ENCODE measurements at regions not wholly inside any gene's neighbourhood (a gene's known extent, or its start where the extent isn't known, plus 50 kb on each side); places are given as distances from the start of the nearest gene placed in this dataset.

- intact Hi-C loops (cut with DNase I): no loop called here
- DNase-seq: no peak
Observed at GRCh38 chr16:18072161-18072560, 264.4 kb downstream of the NPIPA8 start.

GRCh38 chr16:18069683-18070082, 266.9 kb downstream of the NPIPA8 start:
- DNase-seq: no peak

DNA sequence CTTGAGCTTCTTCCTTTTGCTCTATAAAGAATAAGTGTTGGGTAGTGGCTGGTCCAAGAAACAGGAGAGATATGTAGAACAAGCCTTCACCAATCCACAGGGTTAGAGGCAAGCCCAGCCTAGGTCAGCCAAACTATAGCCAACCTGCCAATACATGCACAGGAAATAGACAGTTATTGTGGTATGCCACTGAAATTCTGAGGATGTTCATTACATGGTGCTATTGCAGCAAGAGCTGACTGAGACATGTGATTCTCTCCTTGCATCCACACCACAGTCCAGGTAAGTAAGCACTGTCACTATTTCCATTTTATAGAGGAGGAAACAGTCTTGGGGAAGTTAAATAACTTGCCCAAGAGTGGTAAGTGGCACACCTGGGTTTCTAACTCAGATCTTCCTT, 268.1 kb downstream of the NPIPA8 start:
- DNase-seq: no peak
- intact Hi-C loops (cut with DNase I): no loop called here

More at GRCh38 chr16:18069683-18070082, 266.9 kb downstream of the NPIPA8 start:
- intact Hi-C loops (cut with DNase I): no loop called here

- intact Hi-C loops (cut with DNase I): no loop called here
- DNase-seq: no peak
Observed at GRCh38 chr16:18062713-18063112, 273.8 kb downstream of the NPIPA8 start.

GRCh38 chr16:18060351-18060750, 276.2 kb downstream of the NPIPA8 start:
- intact Hi-C loops (cut with DNase I): no loop called here
- no peak for DNase-seq

GRCh38 chr16:18059577-18059976, 277.0 kb downstream of the NPIPA8 start:
- intact Hi-C loops (cut with DNase I): no loop called here
- no peak for DNase-seq

DNA sequence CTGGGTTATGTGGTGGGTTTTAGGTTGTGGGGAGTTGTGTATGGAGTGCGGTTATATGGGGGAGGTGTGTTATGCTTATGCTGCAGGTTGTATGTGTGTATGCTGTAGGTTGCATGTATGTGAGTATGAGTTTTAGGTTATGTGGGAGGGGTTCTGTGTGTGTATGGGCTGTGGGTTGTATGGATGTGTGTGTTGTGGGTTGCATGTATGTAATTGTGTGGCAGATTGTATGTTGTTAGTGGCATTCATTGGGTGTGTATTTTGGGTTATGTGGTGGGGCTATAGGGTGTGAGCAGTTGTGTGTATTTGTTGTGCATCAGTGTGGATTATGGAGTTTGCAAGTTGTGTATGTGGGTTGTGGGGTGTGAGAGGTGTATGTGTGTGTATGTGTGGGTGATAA, 277.4 kb downstream of the NPIPA8 start:
- intact Hi-C loops (cut with DNase I): no loop called here
- DNase-seq: no peak

- intact Hi-C loops (cut with DNase I): no loop called here
- DNase-seq: no peak
Observed at GRCh38 chr16:18055411-18055916, 281.1 kb downstream of the NPIPA8 start.

DNA sequence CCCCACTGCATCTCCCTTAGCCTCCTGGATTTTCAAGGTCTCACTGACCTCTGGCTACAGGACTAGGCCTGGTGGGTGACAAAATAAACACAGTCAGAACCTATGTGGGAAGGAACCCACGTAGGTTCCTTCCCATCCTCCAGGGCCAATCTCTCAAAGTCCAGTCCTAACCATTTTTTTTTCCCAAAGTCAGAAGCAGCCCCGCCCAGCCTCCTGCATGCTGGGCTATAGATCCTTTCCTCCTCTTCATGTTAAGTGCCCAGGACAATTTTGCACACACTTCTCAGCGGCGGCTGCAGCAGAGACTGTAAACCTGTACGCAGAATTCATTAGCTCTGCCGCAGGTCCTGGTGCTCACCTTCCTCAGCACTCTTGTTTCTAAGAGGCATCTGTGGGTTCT, 285.8 kb downstream of the NPIPA8 start:
- intact Hi-C loops (cut with DNase I): no loop called here
- no peak for DNase-seq

GRCh38 chr16:18050234-18050633, 286.3 kb downstream of the NPIPA8 start:
- intact Hi-C loops (cut with DNase I): no loop called here
- DNase-seq: no peak

GRCh38 chr16:18049547-18050133, 286.9 kb downstream of the NPIPA8 start:
- no peak for DNase-seq
- intact Hi-C loops (cut with DNase I): no loop called here

DNA sequence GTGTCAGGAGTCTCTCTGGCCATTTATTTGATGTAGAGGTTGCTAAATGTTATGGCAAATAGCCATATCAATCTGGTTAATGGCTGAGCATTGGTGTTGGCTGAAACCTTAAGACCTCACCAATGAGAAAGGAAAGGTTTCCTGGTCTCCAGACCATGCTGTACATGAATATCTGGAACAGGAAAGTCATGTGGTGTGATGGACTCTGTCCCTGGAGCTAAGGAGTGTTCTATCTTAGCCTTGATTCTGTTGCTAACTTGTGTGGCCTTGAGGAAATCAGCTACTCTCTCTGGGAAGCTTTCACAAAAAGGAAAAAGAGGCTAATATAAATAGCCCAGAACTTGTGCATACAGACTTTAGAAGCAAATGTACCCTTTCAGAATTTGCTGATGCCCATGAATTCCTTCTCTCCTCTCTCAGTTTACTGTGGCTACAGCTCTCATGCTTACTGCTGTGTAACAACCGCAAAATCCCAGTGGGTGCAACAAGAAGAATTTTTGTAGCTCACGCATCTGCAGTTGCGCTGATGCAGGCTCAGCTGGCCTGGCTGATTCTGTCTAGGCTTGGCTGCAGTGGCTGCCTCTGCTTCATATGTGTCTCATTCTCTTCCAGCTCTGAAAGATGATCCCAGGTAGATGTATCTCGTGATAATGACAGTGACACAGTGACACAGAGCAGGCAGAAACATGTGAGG, 287.5 kb downstream of the NPIPA8 start:
- DNase-seq: no peak
- intact Hi-C loops (cut with DNase I): no loop called here

GRCh38 chr16:18047761-18048160, 288.8 kb downstream of the NPIPA8 start:
- DNase-seq: no peak
- intact Hi-C loops (cut with DNase I): no loop called here

GRCh38 chr16:18045356-18045755, 291.2 kb downstream of the NPIPA8 start:
- intact Hi-C loops (cut with DNase I): no loop called here
- no peak for DNase-seq

DNA sequence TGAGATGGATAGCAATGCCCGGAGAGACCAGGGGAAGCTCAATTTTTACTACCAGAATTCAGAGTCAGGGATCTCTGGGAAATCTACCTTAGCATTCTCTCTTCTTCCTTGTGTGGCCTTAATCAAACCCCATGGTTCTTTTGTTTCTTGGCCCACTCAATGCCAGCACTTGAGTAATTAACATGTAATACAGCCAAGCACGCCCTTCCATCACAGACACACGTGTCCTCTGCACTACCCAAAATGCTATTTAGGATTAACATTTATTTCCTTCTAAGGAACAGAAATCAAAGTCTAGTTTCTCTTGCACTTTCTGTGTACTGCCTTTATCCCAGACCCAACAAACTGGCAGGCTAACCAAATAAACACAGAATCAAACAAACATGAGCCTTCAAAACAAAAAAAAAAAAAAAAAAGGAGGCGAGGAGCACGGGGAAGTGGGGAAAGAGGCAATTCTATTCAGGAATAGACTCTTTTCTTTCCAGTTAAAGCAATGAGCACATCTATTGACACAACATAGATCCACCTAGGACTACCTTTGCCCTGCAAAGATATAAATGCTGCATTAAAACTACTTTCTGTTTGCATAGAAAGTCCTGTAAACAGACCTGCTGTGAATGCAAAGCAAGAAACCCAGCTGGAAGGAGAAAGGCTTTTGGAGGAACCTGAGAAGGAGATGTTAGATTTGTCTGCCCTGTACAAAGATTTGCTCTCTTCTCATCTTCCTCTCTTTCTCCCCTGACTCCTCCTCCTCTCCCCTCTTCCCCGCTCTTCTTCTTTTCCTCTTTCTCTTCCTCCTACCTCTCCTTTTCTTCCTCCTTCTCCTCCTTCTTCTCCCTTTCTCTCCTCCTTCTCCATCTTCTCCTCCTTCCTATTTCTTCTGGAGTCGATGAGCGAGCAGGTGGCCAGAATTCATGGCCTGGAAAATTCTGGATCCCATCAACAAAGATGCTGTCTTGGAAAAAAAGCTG, 294.4 kb downstream of the NPIPA8 start:
- intact Hi-C loops (cut with DNase I): no loop called here
- no peak for DNase-seq

- intact Hi-C loops (cut with DNase I): no loop called here
Observed at GRCh38 chr16:18039931-18040330, 296.6 kb downstream of the NPIPA8 start.

DNA sequence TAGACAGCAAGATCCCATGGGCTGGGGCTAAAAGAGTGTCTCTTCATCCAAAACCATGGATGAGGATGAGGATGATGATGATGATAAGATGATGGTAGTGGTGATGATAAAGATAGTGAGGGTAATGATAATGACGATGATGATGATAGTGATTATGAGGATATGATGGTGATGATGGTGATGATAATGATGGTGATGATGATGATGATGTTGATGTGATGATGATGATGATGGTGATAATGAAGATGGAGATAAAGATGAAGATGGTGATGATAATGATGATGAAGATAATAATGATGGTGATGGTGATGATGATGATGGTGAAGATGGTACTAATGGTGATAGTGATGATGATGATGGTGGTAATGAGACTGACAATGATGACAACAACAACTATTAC, 299.5 kb downstream of the NPIPA8 start:
- intact Hi-C loops (cut with DNase I): no loop called here
- DNase-seq: no peak

More at GRCh38 chr16:18039931-18040330, 296.6 kb downstream of the NPIPA8 start:
- no peak for DNase-seq

GRCh38 chr16:18024611-18025010, 311.9 kb downstream of the NPIPA8 start:
- DNase-seq: no peak
- intact Hi-C loops (cut with DNase I): no loop called here

DNA sequence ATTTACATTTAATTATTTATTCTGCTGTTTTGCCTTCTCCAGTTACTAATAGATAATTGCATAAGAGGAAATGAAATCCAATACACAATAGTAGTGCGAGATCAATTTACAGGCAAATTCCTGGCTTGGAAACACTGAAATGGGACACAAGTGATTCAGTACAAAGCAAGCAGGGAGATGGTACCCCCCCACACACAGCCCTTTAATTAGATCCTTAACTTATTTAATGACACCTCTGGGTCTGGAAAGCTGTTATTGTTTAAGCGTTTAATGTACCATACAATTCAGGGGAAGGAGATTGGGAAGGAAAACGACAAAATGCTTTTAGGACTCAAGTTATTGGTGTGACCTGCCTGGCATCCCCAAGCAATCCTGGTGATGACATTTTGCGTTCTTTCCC, 318.2 kb downstream of the NPIPA8 start:
- intact Hi-C loops (cut with DNase I): no loop called here
- DNase-seq: no peak

- intact Hi-C loops (cut with DNase I): no loop called here
- DNase-seq: no peak
Observed at GRCh38 chr16:18013863-18014262, 322.7 kb downstream of the NPIPA8 start.

Measured in head of caudate nucleus (tissue), 42 donors.